Stimulated activated CD4-positive, alpha-beta T cell treated with anti-CD3 and anti-CD28 coated beads, Interleukin-15, amount 100 ng/mL, for 1 hour (primary cell): ENCODE measurements at regions not wholly inside any gene's neighbourhood (a gene's known extent, or its start where the extent isn't known, plus 50 kb on each side); places are given as distances from the start of the nearest gene placed in this dataset.

Experiments
- DNase-seq, 2 donors: peaks; one replicate each; pipeline ENCODE4 v3.0.0-alpha.2; 2020; ENCODE audit warnings: low read depth in 1 of 2, low spot score in 1 of 2

DNA sequence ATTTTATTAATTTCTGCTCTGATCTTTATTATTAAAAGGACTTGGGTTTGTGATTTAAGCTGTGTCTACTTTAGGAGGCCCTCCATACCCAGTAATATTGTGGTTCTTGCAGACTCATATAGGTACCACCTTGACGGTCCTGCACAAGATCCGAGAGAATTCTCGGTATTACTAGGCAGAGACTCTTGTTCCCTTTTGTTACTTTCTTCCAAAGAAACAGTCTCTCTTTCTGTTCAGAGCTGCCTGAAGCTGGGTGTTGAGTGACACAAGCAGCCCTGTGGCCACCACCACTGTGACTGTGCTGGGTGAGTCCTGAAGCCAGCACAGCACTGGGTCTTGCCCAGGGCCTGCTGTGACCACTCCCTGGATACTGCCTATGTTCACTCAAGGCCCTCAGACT, 666.6 kb downstream of the SEMA5A start:
- no peak for DNase-seq

DNA sequence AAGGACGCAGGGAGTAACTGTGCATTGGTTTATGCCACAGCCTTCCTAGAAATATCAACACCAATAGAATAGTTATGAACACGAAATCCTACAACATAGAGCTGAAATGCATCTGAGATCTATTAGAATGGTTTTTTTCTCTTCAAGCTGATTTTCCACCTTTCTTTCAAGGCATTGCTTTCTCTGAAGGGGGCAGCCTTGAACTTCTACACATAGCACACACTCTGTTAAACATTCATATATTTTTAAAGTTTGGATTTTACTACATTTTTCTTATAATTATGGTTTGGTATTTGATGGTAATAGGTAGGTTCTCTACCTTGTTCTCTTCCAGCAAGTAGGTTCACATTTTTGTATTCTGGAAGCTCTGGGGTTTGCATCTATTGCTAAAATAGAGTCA, 661.8 kb downstream of the SEMA5A start:
- no peak for DNase-seq

DNA sequence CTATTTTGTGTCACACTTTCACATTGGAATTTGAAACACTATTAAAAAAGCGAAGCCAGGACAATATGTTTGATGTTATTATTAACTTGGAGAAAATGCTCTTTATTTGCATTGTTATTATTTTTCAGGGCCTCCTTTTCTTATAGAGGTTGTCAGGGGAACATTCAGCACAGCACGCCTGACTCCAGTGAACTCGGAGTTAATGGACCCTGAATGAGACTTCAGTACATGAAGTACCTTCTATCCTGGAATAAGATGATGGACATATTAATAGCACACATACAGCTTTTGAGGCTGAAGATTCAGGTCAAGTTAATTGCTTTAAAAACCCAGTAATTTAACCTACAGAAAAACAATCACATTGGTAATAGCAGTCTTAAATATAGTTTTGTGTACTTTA, 652.9 kb downstream of the SEMA5A start:
- no peak for DNase-seq

DNA sequence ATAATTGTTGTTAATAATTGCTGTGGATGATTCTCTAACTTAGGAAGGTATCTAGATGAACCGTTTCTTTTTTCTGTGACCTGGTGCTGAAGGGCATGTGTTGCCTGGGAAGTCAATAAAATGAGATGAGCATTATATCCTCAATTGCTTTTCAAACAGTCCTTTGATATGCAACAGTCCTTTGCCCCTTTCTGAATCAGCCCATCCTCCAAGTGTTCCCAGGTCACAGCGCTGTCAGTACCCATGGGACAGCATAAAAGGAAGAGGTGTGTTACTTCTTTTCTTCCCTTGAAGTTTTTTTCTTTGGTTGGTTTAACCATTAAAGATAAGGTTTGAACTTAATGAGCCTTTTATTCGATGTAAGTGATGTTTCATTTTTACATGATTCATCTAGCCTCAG, 651.8 kb downstream of the SEMA5A start:
- no peak for DNase-seq

DNA sequence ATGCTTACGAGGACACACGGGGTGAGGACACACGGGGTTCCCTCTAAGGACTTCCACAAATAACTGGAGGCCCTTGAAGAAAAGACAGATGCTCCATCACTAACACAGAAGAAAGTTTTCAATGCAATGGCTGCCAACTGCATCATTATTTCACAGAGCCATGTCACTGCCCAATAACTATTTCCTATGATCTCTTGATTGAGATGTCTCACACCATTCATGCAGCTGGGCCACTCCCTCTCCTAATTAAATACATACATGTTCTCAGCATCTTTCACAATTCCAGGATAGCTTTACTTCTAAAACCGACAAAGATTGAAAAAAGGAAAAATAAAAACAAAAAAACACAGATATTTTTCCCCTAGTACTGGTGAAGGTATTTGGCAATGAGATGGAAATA, 650.8 kb downstream of the SEMA5A start:
- no peak for DNase-seq

DNA sequence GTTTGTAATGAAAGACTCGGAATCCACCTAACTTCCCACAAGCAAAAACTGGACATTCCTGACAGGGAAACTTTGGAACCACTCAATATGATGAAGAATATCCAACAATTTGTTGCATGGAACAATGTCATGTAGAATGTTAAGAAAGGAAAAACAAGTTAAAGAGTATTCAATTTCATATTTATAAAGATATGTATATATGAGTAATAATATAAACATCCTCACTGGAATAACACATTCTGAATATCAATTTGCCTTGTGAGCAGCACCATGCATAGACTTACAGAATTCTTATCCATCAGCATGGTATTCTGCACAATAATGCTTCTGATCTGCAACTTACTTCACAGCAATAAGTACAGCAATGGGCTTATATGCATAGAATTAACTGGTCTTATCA, 650.3 kb downstream of the SEMA5A start:
- DNase-seq, result no peak

DNA sequence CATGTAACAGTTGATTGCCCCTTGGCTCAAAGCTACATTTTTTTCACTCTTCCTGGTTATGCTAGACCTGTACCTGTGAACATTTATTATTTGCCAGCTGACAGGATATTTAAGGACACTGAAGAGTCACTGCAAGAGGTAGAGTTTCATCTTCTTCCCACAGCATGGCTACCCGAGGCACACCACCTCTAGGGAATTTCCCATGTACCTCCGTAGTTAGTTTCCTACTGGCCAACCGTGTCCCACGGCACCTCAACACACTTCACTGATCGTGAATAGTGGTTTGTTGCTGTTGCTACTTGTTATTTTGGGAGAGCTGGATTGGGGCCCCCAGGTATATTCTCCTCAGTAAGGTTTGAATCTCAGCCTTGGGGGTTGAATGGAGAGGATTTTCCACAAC, 648.6 kb downstream of the SEMA5A start:
- DNase-seq, result no peak

DNA sequence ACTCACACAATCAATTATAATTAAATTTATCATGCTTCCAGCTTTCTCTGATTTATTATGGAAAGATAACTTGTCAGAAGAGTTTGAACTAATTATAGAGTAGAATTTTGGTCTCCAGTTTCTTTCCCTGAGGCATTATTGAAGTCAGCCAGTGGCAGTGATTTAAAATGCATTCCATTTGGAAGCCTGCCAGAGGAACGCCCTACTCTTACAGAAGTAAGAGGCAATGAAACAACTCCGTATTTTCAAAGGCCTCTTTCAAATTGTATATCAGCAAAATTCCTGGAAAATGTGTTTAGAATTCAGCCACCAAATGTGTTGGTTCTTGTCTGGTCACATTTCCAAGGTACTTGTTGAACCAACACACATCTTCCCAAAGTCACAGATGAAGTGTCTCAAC, 640.9 kb downstream of the SEMA5A start:
- no peak for DNase-seq

DNA sequence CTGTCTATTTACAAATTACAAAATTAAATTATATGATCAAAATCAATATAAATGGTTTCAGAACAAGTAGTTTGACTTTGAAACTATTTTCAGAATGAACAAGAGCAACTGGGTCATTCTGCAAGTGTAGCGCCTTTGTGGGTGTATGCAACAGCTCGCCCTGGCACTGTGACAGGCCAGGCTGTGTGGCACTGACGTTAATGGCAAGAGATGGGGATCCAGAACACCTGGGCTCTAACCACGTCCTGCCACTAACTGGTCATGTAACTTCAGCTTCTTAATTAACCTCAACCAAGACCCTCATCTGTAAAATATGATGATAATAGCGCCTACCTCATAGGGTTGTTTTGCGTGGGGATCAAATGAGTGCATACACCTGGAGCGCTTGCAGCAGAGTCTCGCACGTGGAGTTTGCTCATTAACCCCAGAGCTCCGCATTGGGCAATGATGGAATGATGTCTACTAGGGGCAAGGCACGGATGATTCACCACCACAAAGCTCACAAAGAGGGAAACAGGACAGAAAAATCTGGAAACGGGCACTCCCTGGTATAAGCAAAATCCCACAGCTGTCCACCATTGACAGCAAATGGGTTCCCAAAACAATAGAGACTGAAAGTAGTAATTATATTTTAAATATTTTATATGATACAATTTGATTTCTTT, 639.4 kb downstream of the SEMA5A start:
- no peak for DNase-seq

DNA sequence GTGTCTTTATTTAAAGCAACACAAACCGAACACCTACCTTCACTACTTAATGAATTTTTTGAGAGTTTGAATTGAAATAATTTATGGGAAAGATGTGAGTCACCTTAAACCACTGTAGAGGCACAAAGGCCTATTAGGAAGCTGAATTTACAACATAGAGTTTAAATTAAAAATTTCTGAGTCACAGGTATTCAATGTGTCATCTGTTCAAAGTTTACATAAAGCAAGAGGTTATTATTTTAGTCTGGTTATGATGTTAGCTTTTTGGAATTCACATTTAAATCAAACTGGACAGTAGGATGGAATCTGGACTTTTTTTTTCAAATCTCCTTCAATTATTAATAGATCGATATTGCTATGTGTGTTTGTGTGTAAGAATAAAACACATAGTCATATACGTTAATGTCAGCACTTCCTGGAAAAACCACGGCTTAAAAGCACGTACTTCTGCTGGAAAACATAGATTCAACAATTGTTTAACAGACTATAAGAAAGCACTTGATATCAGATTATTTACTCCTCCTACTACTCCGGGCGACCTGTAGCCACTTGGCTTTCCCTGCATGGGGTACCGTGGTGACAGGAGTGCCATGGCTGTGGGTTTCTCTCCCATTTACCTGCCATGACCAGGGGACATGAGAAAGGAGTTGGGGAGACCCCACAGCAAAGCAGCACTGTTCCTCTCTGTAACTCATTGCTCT, 638.6 kb downstream of the SEMA5A start:
- no peak for DNase-seq

DNA sequence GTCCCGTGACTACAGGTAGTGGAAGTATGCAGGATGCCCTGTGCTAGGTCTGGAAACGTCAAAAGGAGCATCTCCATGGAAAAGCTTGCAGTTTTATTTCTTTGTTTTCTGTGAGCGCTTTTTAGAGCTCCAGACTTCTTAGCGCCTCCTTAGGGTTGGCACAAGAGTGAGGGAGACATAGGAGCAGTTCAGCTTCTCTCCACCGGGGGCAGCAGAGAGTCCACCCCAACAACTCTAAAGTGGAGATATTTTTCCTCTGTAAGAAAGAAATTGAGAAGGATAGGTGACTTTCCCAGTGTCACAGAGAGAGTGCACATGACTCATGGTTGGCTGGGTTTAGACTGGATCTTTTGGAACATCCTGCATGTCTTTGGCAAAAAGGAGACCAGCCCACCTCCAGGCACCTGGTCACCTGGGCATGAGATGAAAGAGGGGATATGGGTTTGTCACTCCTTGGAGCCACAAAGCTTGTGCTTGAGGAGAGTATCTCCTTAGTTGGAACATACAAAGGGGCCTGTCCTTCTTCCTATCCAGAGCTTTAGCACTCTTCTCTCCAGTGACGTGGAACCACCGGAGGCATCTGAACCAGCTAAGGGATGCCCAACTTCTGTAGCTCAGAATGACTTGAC, 637.7 kb downstream of the SEMA5A start:
- no peak for DNase-seq

DNA sequence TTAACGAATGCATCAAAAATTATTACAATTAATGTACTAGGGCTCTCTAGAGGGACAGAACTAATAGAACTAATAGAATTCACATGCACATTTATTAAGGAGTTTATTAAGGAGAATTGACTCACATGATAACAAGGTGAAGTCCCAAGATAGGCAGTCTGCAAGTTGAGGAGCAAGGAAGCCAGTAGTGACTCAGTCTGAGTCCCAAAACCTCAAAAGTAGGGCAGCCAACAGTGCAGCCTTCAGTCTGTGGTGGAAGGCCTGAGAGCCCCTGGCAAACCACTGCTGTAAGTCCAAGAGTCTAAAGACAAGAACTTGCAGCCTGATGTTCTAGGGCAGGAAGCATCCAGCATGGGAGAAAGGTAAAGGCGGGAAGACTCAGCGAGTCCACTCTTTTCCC, 633.8 kb downstream of the SEMA5A start:
- no peak for DNase-seq

DNA sequence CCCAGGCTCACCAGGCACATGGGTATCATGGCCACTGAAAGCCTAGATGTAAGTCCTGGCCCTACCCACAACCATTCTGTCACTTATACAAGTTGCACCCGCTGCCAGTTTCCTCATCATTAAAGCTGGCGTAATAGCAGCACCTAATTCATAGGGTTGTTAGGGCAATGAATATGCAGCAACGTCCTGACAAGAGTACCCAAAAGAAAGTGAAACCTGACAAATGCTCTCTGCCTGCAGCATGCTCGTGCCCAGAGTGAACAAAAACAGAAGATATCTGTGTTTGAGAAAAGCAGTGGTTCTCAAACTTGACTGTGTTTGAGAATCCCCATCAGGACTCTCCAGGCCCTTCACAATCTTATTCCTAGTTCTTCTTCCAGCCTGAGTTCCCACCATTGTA, 632.4 kb downstream of the SEMA5A start:
- no peak for DNase-seq

DNA sequence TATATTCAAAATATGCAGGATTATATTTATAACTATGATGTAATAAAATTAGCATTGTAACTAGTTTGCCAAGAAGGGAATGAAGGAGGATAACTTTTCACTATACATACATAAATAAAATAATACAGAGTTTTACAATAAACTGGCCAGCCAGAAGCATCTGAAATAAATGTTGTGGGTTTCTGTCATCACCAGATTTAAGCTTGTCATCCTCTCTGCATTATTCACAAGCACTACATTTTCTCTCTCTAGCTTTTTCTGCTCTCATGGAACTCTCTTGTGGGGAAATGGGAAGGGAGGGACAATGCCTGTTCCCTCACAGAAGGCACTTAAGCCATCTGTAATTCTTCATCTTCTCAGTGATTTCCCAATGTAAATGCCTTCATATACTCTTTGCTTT, 626.8 kb downstream of the SEMA5A start:
- DNase-seq, result no peak

DNA sequence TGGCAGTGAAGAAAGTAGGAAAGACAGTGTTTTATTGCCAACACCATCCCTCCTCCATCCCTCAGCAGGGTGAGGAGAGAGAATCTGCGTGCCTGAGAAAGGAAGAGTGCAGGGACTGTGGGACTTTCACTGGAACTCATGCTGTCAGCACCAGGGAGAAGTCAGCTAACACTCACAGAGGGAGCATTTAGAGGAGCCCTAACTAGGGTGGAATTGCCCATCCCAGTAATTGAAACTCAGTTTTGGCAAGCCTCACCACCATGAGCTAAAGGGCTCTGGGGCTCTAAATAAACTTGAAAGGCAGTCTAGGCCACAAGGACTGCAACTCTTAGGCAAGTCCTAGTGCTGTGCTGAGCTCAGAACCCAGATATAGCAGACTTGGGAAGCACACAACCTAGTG, 622.3 kb downstream of the SEMA5A start:
- no peak for DNase-seq

DNA sequence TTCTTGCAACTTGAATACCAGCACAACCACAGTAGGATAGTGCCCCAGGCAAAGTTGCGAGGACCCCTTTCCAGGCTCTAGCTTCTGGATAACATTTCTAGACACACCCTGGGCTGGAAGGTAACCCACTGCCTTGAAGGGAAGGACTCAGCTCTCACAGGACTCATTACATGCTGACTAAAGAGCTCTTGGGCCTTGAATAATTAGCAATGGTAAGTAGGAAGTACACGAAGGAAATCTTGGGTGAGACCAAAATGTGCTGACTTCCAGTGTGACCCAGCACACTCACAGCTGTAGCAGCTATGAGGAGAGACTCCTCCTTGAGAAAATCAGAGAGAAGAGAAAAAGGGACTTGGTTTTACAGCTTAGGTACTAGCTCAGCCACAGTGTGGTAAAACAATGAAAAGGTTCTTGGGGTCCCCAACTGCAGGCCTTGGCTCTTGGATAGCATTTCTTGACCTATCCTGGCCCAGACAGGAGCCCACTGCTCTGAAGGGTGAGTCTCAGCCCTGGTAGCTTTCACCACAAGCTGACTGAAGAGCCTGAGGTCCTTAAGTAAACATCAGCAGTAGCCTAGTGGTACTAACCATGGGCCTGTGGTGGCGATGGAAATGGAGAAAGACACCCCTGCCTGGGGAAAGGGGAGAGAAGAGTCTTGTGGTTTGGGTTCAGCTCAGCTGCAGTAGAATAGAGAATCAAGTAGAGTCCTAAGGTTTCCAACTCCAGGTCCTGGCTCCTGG, 621.7 kb downstream of the SEMA5A start:
- DNase-seq, result no peak

DNA sequence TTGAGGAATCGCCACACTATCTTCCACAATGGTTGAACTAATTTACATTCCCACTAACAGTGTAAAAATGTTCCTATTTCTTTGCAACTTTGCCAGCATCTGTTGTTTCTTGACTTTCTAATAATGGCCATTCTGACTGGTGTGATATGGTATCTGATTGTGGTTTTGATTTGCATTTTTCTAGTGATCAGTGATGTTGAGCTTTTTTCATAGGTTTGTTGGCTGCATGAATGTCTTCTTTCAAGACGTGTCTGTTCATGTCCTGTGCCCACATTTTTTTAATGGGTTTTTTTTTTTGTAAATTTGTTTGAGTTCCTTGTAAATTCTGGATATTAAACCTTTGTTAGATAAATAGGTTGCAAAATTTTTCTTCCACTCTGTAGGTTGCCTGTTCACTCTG, 615.9 kb downstream of the SEMA5A start:
- DNase-seq, result no peak

DNA sequence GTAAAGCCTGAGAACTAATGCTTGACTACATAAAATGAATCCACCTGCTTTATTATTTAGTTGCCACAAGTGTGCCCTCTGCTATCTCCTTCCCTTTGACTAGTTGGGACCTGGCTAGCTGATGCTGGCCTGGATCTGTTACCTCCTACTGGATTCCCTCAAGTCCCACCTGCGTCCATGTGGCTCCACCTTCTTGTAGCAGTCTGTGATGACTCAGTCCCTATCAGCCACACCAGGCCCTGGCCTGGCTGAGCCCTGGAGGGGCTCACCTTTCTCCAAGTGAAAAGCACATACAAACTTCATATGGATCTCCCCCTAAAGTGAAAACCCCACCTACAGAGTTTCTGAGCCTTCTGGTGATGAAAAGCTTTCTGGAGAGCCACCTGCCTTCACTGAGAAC, 611.4 kb downstream of the SEMA5A start:
- DNase-seq, result no peak

DNA sequence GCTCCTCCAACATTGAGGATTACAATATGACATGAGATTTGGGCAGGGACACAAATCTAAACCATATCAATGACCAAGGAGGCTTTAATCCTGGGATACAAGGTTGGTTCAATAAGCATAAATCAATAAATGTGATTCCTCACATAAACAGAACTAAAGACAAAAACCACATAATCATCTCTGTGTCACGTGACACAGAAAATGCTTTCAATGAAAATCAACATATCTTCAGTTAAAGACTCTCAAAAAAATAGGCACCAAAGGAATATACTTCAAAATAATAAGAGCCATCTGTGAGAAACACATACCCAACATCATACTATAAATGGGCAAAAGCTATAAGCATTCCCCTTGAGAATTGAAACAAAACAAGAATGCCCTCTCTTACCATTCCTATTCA, 604.9 kb downstream of the SEMA5A start:
- DNase-seq, result no peak

DNA sequence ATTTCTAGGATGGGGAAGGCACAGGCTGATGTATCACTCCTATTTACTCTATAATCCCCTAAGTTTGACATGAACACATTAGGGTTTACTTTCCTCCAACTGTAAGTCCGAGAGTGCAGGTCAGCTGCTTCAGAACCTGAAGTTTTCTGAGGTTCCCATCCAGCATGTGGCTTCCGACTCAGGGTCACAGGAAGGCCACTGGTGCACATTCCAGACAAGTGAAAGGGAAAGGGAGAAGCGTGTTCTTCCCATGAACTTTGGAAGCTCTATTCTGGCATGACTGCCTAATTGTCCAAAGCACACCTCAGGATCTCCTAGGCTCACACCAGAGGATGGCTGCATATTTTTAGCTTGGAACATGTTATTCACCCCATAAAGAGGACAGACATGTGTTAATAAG, 602.6 kb downstream of the SEMA5A start:
- no peak for DNase-seq

DNA sequence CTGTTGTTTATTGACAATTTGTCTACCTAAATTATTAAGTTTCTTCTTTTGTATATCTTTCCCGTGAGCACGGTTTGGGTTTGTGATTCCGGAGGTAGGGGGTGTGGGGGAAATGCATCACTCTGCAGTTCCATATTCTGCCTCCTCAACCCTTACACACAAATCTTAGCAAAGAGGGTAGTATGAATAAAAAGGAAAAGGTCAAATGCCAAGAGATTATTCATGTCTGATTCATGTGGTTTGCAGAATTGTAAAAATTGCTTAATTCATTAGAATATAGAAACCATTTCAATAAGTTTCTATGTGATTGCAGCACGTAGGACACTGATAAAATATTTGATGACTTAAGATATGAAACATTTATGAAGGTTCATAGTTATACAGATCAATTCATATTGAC, 601.9 kb downstream of the SEMA5A start:
- no peak for DNase-seq

DNA sequence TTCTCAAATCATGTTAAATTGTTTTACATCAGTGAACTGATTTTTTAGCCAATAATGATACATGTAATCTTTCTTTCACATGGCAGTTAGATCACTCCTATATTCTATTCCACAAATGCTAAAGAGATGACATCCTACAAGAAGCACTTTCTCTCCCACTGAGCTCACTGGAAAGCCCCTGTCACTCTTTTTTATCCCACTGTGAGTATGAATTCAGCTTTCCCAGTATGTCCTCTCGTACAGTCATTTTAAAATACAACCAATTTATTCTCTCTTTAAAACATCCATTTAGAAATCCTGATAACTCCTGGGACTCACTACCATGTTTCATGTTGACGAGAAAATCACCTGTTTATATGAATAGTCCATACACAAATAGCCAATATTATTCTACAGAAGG, 599.9 kb downstream of the SEMA5A start:
- DNase-seq, result no peak
